GM23338 (cell line): ENCODE measurements at regions not wholly inside any gene's neighbourhood (a gene's known extent, or its start where the extent isn't known, plus 50 kb on each side); places are given as distances from the start of the nearest gene placed in this dataset.

Experiments used
- CREB1 ChIP-seq: fragments of 250-450 bp; sonication (Bioruptor Pico); IDR thresholded peaks from 2 replicates; pipeline ENCODE4 v1.5.0; 2020; ENCODE audit warnings: low read depth, mild to moderate bottlenecking, moderate library complexity
- EZH2 ChIP-seq: fragments of 200-600 bp; sonication (generic); IDR thresholded peaks from one replicate; pipeline ENCODE4 v1.8.0; 2017; ENCODE audit warnings: antibody characterized with exemption, mild to moderate bottlenecking, low read depth; ENCODE audit not compliant: unreplicated experiment
- EZH2phosphoT487 ChIP-seq: fragments of 200-600 bp; sonication (generic); IDR thresholded peaks from one replicate; pipeline ENCODE4 v1.8.1; 2018; ENCODE audit warnings: antibody characterized with exemption; ENCODE audit not compliant: unreplicated experiment
- JUNB ChIP-seq: IDR thresholded peaks from one replicate; pipeline ENCODE4 v1.6.1; 2016; ENCODE audit warnings: antibody characterized with exemption; ENCODE audit not compliant: unreplicated experiment
- POLR2AphosphoS5 ChIP-seq: IDR thresholded peaks from 2 replicates; pipeline ENCODE4 v1.6.1; 2016; ENCODE audit warnings: antibody characterized with exemption, low read depth
- STAT1 ChIP-seq: IDR thresholded peaks from one replicate; pipeline ENCODE4 v1.6.1; 2016; ENCODE audit warnings: antibody characterized with exemption; ENCODE audit not compliant: unreplicated experiment
- ZNF114 ChIP-seq: fragments of 250-450 bp; sonication (Bioruptor Pico); IDR thresholded peaks from 2 replicates; pipeline ENCODE4 v1.5.0; 2020; ENCODE audit warnings: mild to moderate bottlenecking, moderate library complexity
- TF ChIP-seq, protein P1 (sequence below), 2 experiments: fragments of 200-600 bp in 1 of 2; sonication (generic) in 1 of 2; conservative IDR thresholded peaks; 2 replicates each; pipeline versions ENCODE4 v1.5.1 to v1.6.1; 2016 to 2017; ENCODE audit warnings: antibody characterized with exemption in 2 of 2, low read depth in 2 of 2, mild to moderate bottlenecking in 2 of 2, moderate library complexity in 1 of 2
- TF ChIP-seq, protein P2 (sequence below): IDR thresholded peaks from one replicate; pipeline ENCODE4 v1.6.1; 2018; ENCODE audit warnings: antibody characterized with exemption; ENCODE audit not compliant: unreplicated experiment
- TF ChIP-seq, protein P3 (sequence below): IDR thresholded peaks from 2 replicates; pipeline ENCODE4 v1.6.1; 2016; ENCODE audit warnings: antibody characterized with exemption

GRCh38 chr10:10891124-10892082 lies 126.3 kb upstream of the CELF2 start:
- TF ChIP-seq EZH2phosphoT487: no peak
- TF ChIP-seq, protein P1, sequence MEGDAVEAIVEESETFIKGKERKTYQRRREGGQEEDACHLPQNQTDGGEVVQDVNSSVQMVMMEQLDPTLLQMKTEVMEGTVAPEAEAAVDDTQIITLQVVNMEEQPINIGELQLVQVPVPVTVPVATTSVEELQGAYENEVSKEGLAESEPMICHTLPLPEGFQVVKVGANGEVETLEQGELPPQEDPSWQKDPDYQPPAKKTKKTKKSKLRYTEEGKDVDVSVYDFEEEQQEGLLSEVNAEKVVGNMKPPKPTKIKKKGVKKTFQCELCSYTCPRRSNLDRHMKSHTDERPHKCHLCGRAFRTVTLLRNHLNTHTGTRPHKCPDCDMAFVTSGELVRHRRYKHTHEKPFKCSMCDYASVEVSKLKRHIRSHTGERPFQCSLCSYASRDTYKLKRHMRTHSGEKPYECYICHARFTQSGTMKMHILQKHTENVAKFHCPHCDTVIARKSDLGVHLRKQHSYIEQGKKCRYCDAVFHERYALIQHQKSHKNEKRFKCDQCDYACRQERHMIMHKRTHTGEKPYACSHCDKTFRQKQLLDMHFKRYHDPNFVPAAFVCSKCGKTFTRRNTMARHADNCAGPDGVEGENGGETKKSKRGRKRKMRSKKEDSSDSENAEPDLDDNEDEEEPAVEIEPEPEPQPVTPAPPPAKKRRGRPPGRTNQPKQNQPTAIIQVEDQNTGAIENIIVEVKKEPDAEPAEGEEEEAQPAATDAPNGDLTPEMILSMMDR (conservative IDR thresholded peaks at IDR 0.05; ENCODE audit: low read depth in 2 of 2): no peak
- no peak for TF ChIP-seq EZH2
- TF ChIP-seq ZNF114 (CRISPR knock-in tag): no peak
- TF ChIP-seq POLR2AphosphoS5: no peak
- TF ChIP-seq JUNB: no peak
- no peak for TF ChIP-seq STAT1
- TF ChIP-seq, protein P2, sequence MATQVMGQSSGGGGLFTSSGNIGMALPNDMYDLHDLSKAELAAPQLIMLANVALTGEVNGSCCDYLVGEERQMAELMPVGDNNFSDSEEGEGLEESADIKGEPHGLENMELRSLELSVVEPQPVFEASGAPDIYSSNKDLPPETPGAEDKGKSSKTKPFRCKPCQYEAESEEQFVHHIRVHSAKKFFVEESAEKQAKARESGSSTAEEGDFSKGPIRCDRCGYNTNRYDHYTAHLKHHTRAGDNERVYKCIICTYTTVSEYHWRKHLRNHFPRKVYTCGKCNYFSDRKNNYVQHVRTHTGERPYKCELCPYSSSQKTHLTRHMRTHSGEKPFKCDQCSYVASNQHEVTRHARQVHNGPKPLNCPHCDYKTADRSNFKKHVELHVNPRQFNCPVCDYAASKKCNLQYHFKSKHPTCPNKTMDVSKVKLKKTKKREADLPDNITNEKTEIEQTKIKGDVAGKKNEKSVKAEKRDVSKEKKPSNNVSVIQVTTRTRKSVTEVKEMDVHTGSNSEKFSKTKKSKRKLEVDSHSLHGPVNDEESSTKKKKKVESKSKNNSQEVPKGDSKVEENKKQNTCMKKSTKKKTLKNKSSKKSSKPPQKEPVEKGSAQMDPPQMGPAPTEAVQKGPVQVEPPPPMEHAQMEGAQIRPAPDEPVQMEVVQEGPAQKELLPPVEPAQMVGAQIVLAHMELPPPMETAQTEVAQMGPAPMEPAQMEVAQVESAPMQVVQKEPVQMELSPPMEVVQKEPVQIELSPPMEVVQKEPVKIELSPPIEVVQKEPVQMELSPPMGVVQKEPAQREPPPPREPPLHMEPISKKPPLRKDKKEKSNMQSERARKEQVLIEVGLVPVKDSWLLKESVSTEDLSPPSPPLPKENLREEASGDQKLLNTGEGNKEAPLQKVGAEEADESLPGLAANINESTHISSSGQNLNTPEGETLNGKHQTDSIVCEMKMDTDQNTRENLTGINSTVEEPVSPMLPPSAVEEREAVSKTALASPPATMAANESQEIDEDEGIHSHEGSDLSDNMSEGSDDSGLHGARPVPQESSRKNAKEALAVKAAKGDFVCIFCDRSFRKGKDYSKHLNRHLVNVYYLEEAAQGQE: no peak
- TF ChIP-seq, protein P3, sequence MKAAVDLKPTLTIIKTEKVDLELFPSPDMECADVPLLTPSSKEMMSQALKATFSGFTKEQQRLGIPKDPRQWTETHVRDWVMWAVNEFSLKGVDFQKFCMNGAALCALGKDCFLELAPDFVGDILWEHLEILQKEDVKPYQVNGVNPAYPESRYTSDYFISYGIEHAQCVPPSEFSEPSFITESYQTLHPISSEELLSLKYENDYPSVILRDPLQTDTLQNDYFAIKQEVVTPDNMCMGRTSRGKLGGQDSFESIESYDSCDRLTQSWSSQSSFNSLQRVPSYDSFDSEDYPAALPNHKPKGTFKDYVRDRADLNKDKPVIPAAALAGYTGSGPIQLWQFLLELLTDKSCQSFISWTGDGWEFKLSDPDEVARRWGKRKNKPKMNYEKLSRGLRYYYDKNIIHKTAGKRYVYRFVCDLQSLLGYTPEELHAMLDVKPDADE: no peak
- no peak for TF ChIP-seq CREB1 (CRISPR knock-in tag)
